Neural cell (in vitro differentiated cells): ENCODE measurements at regions not wholly inside any gene's neighbourhood (a gene's known extent, or its start where the extent isn't known, plus 50 kb on each side); places are given as distances from the start of the nearest gene placed in this dataset.

Experiments
- H2AFZ ChIP-seq: fragments of 200-600, 300-800 bp; sonication (generic), shearing (Covaris generic); 2 replicates; pipeline ENCODE4 v1.6.0; 2014; ENCODE audit warnings: low read depth, mild to moderate bottlenecking, antibody characterized with exemption, low read length, moderate library complexity
- H3F3A ChIP-seq: fragments of 200-600 bp; shearing (Covaris generic); 2 replicates; pipeline ENCODE4 v1.6.1; 2016; ENCODE audit warnings: mild to moderate bottlenecking, moderate library complexity, mixed read lengths, antibody characterized with exemption, low read length; ENCODE audit not compliant: insufficient read depth, poor library complexity, severe bottlenecking
- H3K27ac ChIP-seq: fragments of 200-600, 300-800 bp; sonication (generic), shearing (Covaris generic); 2 replicates; pipeline ENCODE4 v1.5.1; 2014; ENCODE audit warnings: mild to moderate bottlenecking, low read length, moderate library complexity
- H3K27me3 ChIP-seq: fragments of 300-800, 200-600 bp; sonication (generic), shearing (Covaris generic); 2 replicates; pipeline ENCODE4 v1.6.0; 2014; ENCODE audit warnings: mild to moderate bottlenecking, low read depth, low read length, moderate library complexity; ENCODE audit not compliant: insufficient read depth
- H3K36me3 ChIP-seq: fragments of 300-800, 200-600 bp; sonication (generic), shearing (Covaris generic); 2 replicates; pipeline ENCODE4 v1.5.1; 2014; ENCODE audit warnings: mild to moderate bottlenecking, antibody characterized with exemption, low read length, moderate library complexity; ENCODE audit not compliant: insufficient read depth
- H3K4me2 ChIP-seq: fragments of 300-800, 200-600 bp; sonication (generic), shearing (Covaris generic); 2 replicates; pipeline ENCODE4 v1.6.0; 2014; ENCODE audit warnings: mild to moderate bottlenecking, low read length
- H3K4me3 ChIP-seq: fragments of 300-800, 200-600 bp; sonication (generic), shearing (Covaris generic); 2 replicates; pipeline ENCODE4 v1.5.1; 2014; ENCODE audit warnings: mild to moderate bottlenecking, low read length, moderate library complexity
- H3K79me2 ChIP-seq: fragments of 200-600 bp; shearing (Covaris generic); replicated peaks from 2 replicates; pipeline ENCODE4 v1.6.0; 2014; ENCODE audit warnings: mild to moderate bottlenecking, low read length, moderate library complexity; ENCODE audit not compliant: insufficient read depth
- H3K9ac ChIP-seq: fragments of 300-800, 200-600 bp; sonication (generic), shearing (Covaris generic); 2 replicates; pipeline ENCODE4 v1.6.1; 2016; ENCODE audit warnings: mild to moderate bottlenecking, low read length, mixed read lengths
- H3K9me2 ChIP-seq: fragments of 200-600 bp; shearing (Covaris generic); 2 replicates; pipeline ENCODE4 v1.6.1; 2016; ENCODE audit warnings: mild to moderate bottlenecking, low read length, mixed read lengths; ENCODE audit not compliant: insufficient read depth
- H3K9me3 ChIP-seq: fragments of 200-600, 300-800 bp; sonication (generic), shearing (Covaris generic); 2 replicates; pipeline ENCODE4 v1.6.1; 2016; ENCODE audit warnings: mild to moderate bottlenecking, mixed run types, low read length, moderate library complexity, mixed read lengths
- H4K20me1 ChIP-seq: fragments of 200-600 bp; shearing (Covaris generic); 2 replicates; pipeline ENCODE4 v1.6.1; 2016; ENCODE audit warnings: mild to moderate bottlenecking, mixed run types; ENCODE audit not compliant: insufficient read depth
- CTCF ChIP-seq: fragments of 450-650 bp; IDR thresholded peaks from 2 replicates; pipeline ENCODE4 v1.5.1; 2014; ENCODE audit warnings: antibody characterized with exemption, mild to moderate bottlenecking, moderate library complexity; ENCODE audit not compliant: poor library complexity, severe bottlenecking
- EP300 ChIP-seq: fragments of 450-650 bp; conservative IDR thresholded peaks from 2 replicates; pipeline ENCODE4 v1.6.1; 2014; ENCODE audit warnings: antibody characterized with exemption, mild to moderate bottlenecking, moderate library complexity; ENCODE audit not compliant: poor library complexity, severe bottlenecking
- EZH2 ChIP-seq: fragments of 200-600, 300-800 bp; shearing (Covaris generic), sonication (generic); IDR thresholded peaks from 2 replicates; pipeline ENCODE4 v1.6.1; 2014; ENCODE audit warnings: antibody characterized with exemption, low read length, borderline replicate concordance, mild to moderate bottlenecking; ENCODE audit not compliant: insufficient read depth, poor library complexity, severe bottlenecking
- MXI1 ChIP-seq: fragments of 450-650 bp; conservative IDR thresholded peaks from 2 replicates; pipeline ENCODE4 v1.6.1; 2014; ENCODE audit warnings: antibody characterized with exemption, mild to moderate bottlenecking; ENCODE audit not compliant: poor library complexity, severe bottlenecking
- POLR2AphosphoS5 ChIP-seq: IDR thresholded peaks from 2 replicates; pipeline ENCODE4 v1.6.1; 2012
- RAD21 ChIP-seq: fragments of 450-650 bp; conservative IDR thresholded peaks from 2 replicates; pipeline ENCODE4 v1.6.1; 2014; ENCODE audit warnings: antibody characterized with exemption, mild to moderate bottlenecking, moderate library complexity
- REST ChIP-seq: IDR thresholded peaks from 2 replicates; pipeline ENCODE4 v1.6.1; 2012; ENCODE audit warnings: borderline replicate concordance
- SMC3 ChIP-seq: fragments of 450-650 bp; conservative IDR thresholded peaks from 2 replicates; pipeline ENCODE4 v1.6.1; 2014; ENCODE audit warnings: antibody characterized with exemption, mild to moderate bottlenecking, moderate library complexity; ENCODE audit not compliant: poor library complexity
- TAF1 ChIP-seq: IDR thresholded peaks from 2 replicates; pipeline ENCODE4 v1.6.1; 2012; ENCODE audit warnings: low read depth

GRCh38 chr5:41598011-41598410, 87.6 kb upstream of the PLCXD3 start:
- no peaks in the 10 kb centered on the region for H3F3A ChIP-seq
- H2AFZ ChIP-seq = no peak overlapping the region
- H4K20me1 ChIP-seq = no peaks in the 10 kb centered on the region
- no peak overlapping the region for H3K9ac ChIP-seq
- H3K9me2 ChIP-seq = no peaks in the 10 kb centered on the region
- H3K36me3 ChIP-seq = no peaks in the 10 kb centered on the region
- H3K27me3 ChIP-seq = no peaks in the 10 kb centered on the region
- H3K4me3 ChIP-seq = no peak overlapping the region
- no peaks in the 10 kb centered on the region for H3K79me2 ChIP-seq
- TF ChIP-seq EZH2 (no peak), MXI1 (no peak), SMC3 (no peak), CTCF (no peak), EP300 (no peak), RAD21 (no peak), TAF1 (no peak), REST (no peak), POLR2AphosphoS5 (no peak)
- no peak overlapping the region for H3K27ac ChIP-seq
- no peaks in the 10 kb centered on the region for H3K9me3 ChIP-seq
- H3K4me2 ChIP-seq = no peak overlapping the region

- Histone ChIP-seq H3K27me3 (no peaks in the 10 kb centered on the region), H2AFZ (no peak overlapping the region), H3K79me2 (no peaks in the 10 kb centered on the region), H4K20me1 (no peaks in the 10 kb centered on the region), H3K4me3 (no peak overlapping the region), H3K4me2 (no peak overlapping the region), H3F3A (no peaks in the 10 kb centered on the region), H3K9ac (no peak overlapping the region), H3K36me3 (no peaks in the 10 kb centered on the region), H3K27ac (no peak overlapping the region), H3K9me3 (no peaks in the 10 kb centered on the region), H3K9me2 (no peaks in the 10 kb centered on the region)
- TF ChIP-seq CTCF (no peak), TAF1 (no peak), REST (no peak), MXI1 (no peak), SMC3 (no peak), EP300 (no peak), POLR2AphosphoS5 (no peak)
Measured at GRCh38 chr5:41587668-41588067, 77.3 kb upstream of the PLCXD3 start.
